Activated T-helper 2 cell treated with anti-CD3 and anti-CD28 coated beads, Interferon-gamma antibody, Interleukin-2, Interleukin-4, amounts not matched to agents 10 μg/mL and 5 μg/mL and 100 μg/mL, durations not matched to agents 14 hours and 24 hours and 36 hours (primary cell): ENCODE measurements at regions not wholly inside any gene's neighbourhood (a gene's known extent, or its start where the extent isn't known, plus 50 kb on each side); places are given as distances from the start of the nearest gene placed in this dataset.

Source experiments
- DNase-seq: peaks from one replicate; pipeline ENCODE4 v3.0.0; 2021; ENCODE audit warnings: low spot score
- H3K27ac Mint-ChIP-seq: one replicate; pipeline ENCODE4 v1.8.0; 2021; ENCODE audit warnings: mixed read lengths
- H3K27me3 Mint-ChIP-seq: one replicate; pipeline ENCODE4 v1.8.0; 2021; ENCODE audit warnings: low read depth, mixed read lengths
- H3K36me3 Mint-ChIP-seq: one replicate; pipeline ENCODE4 v1.8.0; 2021; ENCODE audit warnings: low read depth, mixed read lengths
- H3K4me1 Mint-ChIP-seq: one replicate; pipeline ENCODE4 v1.8.0; 2021; ENCODE audit warnings: low read depth, mixed read lengths
- H3K4me3 Mint-ChIP-seq: one replicate; pipeline ENCODE4 v1.8.0; 2021; ENCODE audit warnings: low read depth, mild to moderate bottlenecking, moderate library complexity, mixed read lengths
- H3K9me3 Mint-ChIP-seq: one replicate; pipeline ENCODE4 v1.8.0; 2021; ENCODE audit warnings: mixed read lengths
- intact Hi-C: fragments of 100-400 bp; cut with micrococcal nuclease; formaldehyde crosslinking; loops from one replicate; pipeline ENCODE4 v1.15.1; 2023

- H3K36me3 Mint-ChIP-seq, result no peaks in the 10 kb centered on the region
- no peaks in the 10 kb centered on the region for H3K27me3 Mint-ChIP-seq
- H3K9me3 Mint-ChIP-seq, result peaks cover 20% of the 10 kb centered on the region
- intact Hi-C loops, result no loop called here
- H3K4me3 Mint-ChIP-seq, result no peak overlapping the region
- no peaks in the 10 kb centered on the region for H3K4me1 Mint-ChIP-seq
- H3K27ac Mint-ChIP-seq, result no peak overlapping the region
- no peak for DNase-seq
These were observed 1672.6 kb upstream of the PCDH20 start for GRCh38 chr13:63088226-63088625.

DNA sequence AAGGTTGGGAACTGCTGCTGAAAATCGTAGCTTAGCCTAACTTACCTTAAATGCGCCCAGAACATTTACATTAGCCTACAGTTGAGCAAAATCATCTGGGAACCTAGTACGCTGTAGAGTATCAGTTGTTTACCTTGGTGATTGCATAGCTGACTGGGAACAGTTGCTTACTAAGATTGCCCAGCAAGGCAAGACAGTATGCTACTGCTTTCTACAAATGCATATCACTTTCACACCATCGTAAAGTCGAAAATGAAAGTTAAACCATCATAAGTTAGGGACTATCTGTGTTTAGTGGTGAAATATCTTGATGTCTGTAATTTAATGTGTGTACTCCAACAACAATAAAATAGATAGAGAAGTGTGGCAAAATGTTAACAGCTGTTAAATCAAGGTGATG lies 1670.6 kb upstream of the PCDH20 start:
- H3K27me3 Mint-ChIP-seq, result no peaks in the 10 kb centered on the region
- DNase-seq, result no peak
- no peaks in the 10 kb centered on the region for H3K36me3 Mint-ChIP-seq
- H3K27ac Mint-ChIP-seq, result no peak overlapping the region
- H3K9me3 Mint-ChIP-seq, result peaks cover 22% of the 10 kb centered on the region
- intact Hi-C loops, result no loop called here
- no peak overlapping the region for H3K4me3 Mint-ChIP-seq
- H3K4me1 Mint-ChIP-seq, result no peaks in the 10 kb centered on the region

DNA sequence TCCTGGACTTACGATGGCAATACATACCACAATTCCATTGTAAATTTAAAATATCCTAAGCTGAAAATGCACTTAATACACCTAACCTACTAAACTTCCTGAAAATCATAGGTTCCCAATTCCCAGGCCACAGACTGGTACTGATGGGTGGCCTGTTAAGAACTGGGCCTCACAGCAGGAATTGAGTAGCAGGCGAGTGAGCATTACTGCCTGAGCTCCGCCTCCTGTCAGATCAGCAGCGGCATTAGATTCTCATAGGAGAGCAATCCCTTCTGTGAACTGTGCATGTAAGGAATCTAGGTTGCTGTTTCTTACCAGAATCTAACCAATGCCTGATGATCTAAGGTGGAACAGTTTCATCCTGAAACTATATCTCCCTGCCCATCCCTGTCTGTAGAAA lies 1670.2 kb upstream of the PCDH20 start:
- H3K9me3 Mint-ChIP-seq, result peaks cover 26% of the 10 kb centered on the region
- DNase-seq, result no peak
- H3K36me3 Mint-ChIP-seq, result no peaks in the 10 kb centered on the region
- H3K27ac Mint-ChIP-seq, result no peak overlapping the region
- intact Hi-C loops, result no loop called here
- no peaks in the 10 kb centered on the region for H3K4me1 Mint-ChIP-seq
- no peak overlapping the region for H3K4me3 Mint-ChIP-seq
- no peaks in the 10 kb centered on the region for H3K27me3 Mint-ChIP-seq

DNA sequence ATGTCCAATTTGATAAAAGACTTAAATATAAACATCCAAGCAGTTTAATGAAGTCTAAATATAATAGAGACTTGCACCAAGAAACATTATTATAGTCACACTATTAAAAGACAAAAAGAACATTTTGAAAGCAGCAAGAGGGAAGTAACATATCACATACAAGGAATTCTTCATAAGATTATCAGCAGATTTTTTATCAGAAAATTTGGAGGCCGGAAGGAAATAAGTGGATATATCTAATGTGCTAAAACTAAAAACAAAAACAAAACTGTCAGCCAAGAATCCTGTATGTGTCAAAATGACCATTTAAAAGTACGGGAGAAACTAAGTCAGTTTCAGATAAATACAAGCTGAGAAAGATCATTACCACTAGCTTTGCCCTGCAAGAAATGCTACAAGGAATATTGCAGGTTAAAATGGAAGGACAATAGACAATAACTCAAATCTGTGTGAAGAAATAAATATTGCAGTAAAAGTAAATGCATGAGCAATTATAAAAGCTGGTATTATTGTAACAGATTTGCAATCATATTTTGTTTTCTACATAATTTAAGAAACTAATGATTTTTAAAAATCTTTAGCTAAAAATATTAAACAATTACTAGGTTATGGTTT lies 1665.9 kb upstream of the PCDH20 start:
- DNase-seq, result no peak
- no peaks in the 10 kb centered on the region for H3K27me3 Mint-ChIP-seq
- no peak overlapping the region for H3K27ac Mint-ChIP-seq
- H3K9me3 Mint-ChIP-seq, result peaks cover 25% of the 10 kb centered on the region
- intact Hi-C loops, result no loop called here
- no peak overlapping the region for H3K4me3 Mint-ChIP-seq
- H3K36me3 Mint-ChIP-seq, result no peaks in the 10 kb centered on the region
- H3K4me1 Mint-ChIP-seq, result no peaks in the 10 kb centered on the region

GRCh38 chr13:63075126-63075525 lies 1659.5 kb upstream of the PCDH20 start:
- Mint-ChIP-seq H3K9me3 (peaks cover 27% of the 10 kb centered on the region), H3K4me3 (no peak overlapping the region), H3K27ac (no peak overlapping the region), H3K36me3 (no peaks in the 10 kb centered on the region), H3K27me3 (no peaks in the 10 kb centered on the region), H3K4me1 (no peaks in the 10 kb centered on the region)
- no peak for DNase-seq
- intact Hi-C loops, result no loop called here

DNA sequence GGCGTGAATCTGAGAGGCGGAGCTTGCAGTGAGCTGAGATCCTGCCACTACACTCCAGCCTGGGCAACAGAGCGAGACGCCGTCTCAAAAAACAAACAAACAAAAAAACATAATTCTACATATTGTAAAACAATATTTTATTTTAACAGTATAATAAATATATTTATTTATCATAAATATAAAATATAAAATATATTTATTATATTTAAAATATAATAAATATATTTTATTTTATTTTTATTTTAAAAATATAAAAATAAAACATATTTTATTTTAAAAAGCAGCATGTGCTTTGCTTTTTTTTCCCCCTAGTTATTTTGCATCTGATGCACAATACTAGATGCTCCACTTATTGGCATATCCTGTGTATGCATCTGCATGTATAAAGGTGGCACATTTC lies 1634.6 kb upstream of the PCDH20 start:
- Mint-ChIP-seq H3K4me1 (no peaks in the 10 kb centered on the region), H3K4me3 (no peak overlapping the region), H3K27me3 (no peaks in the 10 kb centered on the region), H3K36me3 (no peaks in the 10 kb centered on the region), H3K9me3 (peaks cover 32% of the 10 kb centered on the region), H3K27ac (no peak overlapping the region)
- intact Hi-C loops, result no loop called here
- DNase-seq, result no peak

- no peak overlapping the region for H3K4me3 Mint-ChIP-seq
- no peak overlapping the region for H3K27ac Mint-ChIP-seq
- no peaks in the 10 kb centered on the region for H3K36me3 Mint-ChIP-seq
- no peaks in the 10 kb centered on the region for H3K4me1 Mint-ChIP-seq
- H3K9me3 Mint-ChIP-seq, result peaks cover 34% of the 10 kb centered on the region
- DNase-seq, result no peak
- intact Hi-C loops, result no loop called here
- H3K27me3 Mint-ChIP-seq, result no peaks in the 10 kb centered on the region
These were observed 1633.0 kb upstream of the PCDH20 start for GRCh38 chr13:63048653-63049052.

DNA sequence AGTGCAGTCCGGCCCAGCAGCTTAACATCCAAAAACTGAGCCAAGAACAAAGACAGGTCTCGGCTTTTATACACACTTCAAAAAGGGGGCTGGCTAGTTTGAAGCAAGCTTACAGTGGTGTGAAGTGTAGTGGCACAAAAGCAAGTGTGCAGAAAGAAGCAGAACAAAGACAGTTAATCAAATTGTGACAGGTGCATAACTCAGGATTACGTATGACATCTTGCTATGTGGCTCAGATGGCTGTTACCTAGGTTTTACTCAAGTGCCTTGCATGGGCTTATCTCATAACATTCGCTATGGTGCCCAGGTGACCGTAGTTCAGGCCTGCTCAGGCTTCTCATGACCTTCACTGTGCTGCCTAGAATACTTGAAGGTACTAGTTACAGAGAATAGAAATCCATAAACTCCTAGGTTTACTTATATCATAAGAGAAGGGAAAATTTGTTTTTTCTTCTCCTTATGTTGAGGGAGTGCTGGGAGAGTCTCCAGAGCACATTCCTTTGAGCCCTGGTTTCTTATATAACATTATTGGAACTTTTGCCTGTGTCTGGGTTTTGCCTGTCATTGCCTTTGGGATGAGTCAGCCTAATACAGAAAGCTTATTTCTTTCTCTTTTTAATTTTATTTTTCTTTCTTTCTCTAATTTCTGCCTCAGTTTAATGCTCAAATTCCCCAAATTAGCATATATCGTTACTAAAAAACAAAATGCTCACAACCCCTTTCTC lies 1629.1 kb upstream of the PCDH20 start:
- intact Hi-C loops, result no loop called here
- DNase-seq, result no peak
- Mint-ChIP-seq H3K4me3 (no peak overlapping the region), H3K27me3 (no peaks in the 10 kb centered on the region), H3K27ac (no peak overlapping the region), H3K4me1 (no peaks in the 10 kb centered on the region), H3K36me3 (no peaks in the 10 kb centered on the region), H3K9me3 (peaks cover 38% of the 10 kb centered on the region)

DNA sequence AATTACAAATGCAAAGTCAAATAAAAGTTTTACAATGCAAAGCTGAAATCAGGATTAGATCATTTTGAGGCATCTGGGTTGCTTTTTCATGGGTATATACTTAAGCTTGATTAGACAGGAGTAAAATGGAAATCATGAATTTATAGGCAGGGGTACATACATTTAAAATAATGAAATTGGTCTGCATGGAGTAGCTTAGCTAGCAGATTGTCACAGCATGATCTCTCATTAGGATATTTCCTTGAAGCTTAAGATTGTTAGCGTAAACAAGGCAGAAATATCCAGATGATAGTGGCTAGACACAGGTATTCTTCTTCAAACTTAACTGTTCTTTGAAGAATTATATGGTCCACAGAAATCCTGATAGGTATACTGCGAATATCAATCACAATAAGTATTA lies 1627.0 kb upstream of the PCDH20 start:
- no peaks in the 10 kb centered on the region for H3K36me3 Mint-ChIP-seq
- no peaks in the 10 kb centered on the region for H3K27me3 Mint-ChIP-seq
- peaks cover 45% of the 10 kb centered on the region for H3K9me3 Mint-ChIP-seq
- intact Hi-C loops, result no loop called here
- no peak overlapping the region for H3K4me3 Mint-ChIP-seq
- no peak for DNase-seq
- no peak overlapping the region for H3K27ac Mint-ChIP-seq
- H3K4me1 Mint-ChIP-seq, result no peaks in the 10 kb centered on the region

GRCh38 chr13:63041640-63042414 lies 1626.2 kb upstream of the PCDH20 start:
- H3K27ac Mint-ChIP-seq, result no peak overlapping the region

GRCh38 chr13:63026285-63026797 lies 1610.7 kb upstream of the PCDH20 start:
- Mint-ChIP-seq H3K27me3 (no peaks in the 10 kb centered on the region), H3K9me3 (peaks cover 23% of the 10 kb centered on the region), H3K27ac (no peak overlapping the region), H3K36me3 (no peaks in the 10 kb centered on the region), H3K4me1 (no peaks in the 10 kb centered on the region), H3K4me3 (no peak overlapping the region)
- DNase-seq, result no peak
- intact Hi-C loops, result no loop called here

More at GRCh38 chr13:63041640-63042414, 1626.2 kb upstream of the PCDH20 start:
- no peaks in the 10 kb centered on the region for H3K27me3 Mint-ChIP-seq
- DNase-seq, result no peak
- no peaks in the 10 kb centered on the region for H3K4me1 Mint-ChIP-seq
- peaks cover 43% of the 10 kb centered on the region for H3K9me3 Mint-ChIP-seq
- no peak overlapping the region for H3K4me3 Mint-ChIP-seq
- no peaks in the 10 kb centered on the region for H3K36me3 Mint-ChIP-seq
- intact Hi-C loops, result no loop called here

- H3K4me3 Mint-ChIP-seq, result no peak overlapping the region
- intact Hi-C loops, result no loop called here
- no peak overlapping the region for H3K27ac Mint-ChIP-seq
- H3K9me3 Mint-ChIP-seq, result peaks cover 20% of the 10 kb centered on the region
- no peaks in the 10 kb centered on the region for H3K4me1 Mint-ChIP-seq
- H3K36me3 Mint-ChIP-seq, result no peaks in the 10 kb centered on the region
- H3K27me3 Mint-ChIP-seq, result no peaks in the 10 kb centered on the region
- DNase-seq, result no peak
These were observed 1610.1 kb upstream of the PCDH20 start for GRCh38 chr13:63025741-63026140.

GRCh38 chr13:63024458-63024857 lies 1608.8 kb upstream of the PCDH20 start:
- Mint-ChIP-seq H3K4me1 (no peaks in the 10 kb centered on the region), H3K9me3 (peaks cover 14% of the 10 kb centered on the region), H3K27ac (no peak overlapping the region), H3K36me3 (no peaks in the 10 kb centered on the region), H3K4me3 (no peak overlapping the region), H3K27me3 (no peaks in the 10 kb centered on the region)
- intact Hi-C loops, result no loop called here
- DNase-seq, result no peak
